Gastroesophageal sphincter (tissue), 3 donors: ENCODE measurements at regions not wholly inside any gene's neighbourhood (a gene's known extent, or its start where the extent isn't known, plus 50 kb on each side); places are given as distances from the start of the nearest gene placed in this dataset.

Experiments
- CTCF ChIP-seq, 4 experiments: fragments of 200-600 bp in 2 of 4; fragments of 450-650 bp in 2 of 4; sonication (generic) in 1 of 4; IDR thresholded peaks; one replicate each; pipeline ENCODE4 v1.5.1; 2017 to 2019; ENCODE audit warnings: antibody characterized with exemption in 4 of 4, mild to moderate bottlenecking in 2 of 4, moderate library complexity in 2 of 4
- POLR2A ChIP-seq, 2 donors: fragments of 450-650 bp; IDR thresholded peaks; one replicate each; pipeline ENCODE4 v1.6.1; 2017; ENCODE audit warnings: antibody characterized with exemption in 2 of 2, mild to moderate bottlenecking in 2 of 2, moderate library complexity in 1 of 2

- TF ChIP-seq CTCF (IDR thresholded peaks at IDR 0.05) (no peak), POLR2A (IDR thresholded peaks at IDR 0.05) (no peak)
Observed at GRCh38 chr3:87148020-87148419, 79.1 kb upstream of the CHMP2B start.
